GM23248 (cell line): ENCODE measurements at regions not wholly inside any gene's neighbourhood (a gene's known extent, or its start where the extent isn't known, plus 50 kb on each side); places are given as distances from the start of the nearest gene placed in this dataset.

Experiments used
- DNase-seq: peaks from one replicate; pipeline ENCODE4 v3.0.0-alpha.2; 2015
- H2AFZ ChIP-seq: fragments of 200-600 bp; sonication (generic); 2 replicates; pipeline ENCODE4 v1.6.1; 2016; ENCODE audit warnings: antibody characterized with exemption
- H3F3A ChIP-seq: fragments of 200-600 bp; sonication (generic); 2 replicates; pipeline ENCODE4 v1.6.1; 2016; ENCODE audit warnings: mild to moderate bottlenecking, antibody characterized with exemption, mixed run types; ENCODE audit not compliant: insufficient read depth
- H3K27ac ChIP-seq: fragments of 200-600 bp; sonication (generic); 2 replicates; pipeline ENCODE4 v1.5.1; 2016; ENCODE audit warnings: mild to moderate bottlenecking
- H3K27me3 ChIP-seq: fragments of 200-600 bp; sonication (generic); replicated peaks from 2 replicates; pipeline ENCODE4 v1.6.1; 2016; ENCODE audit warnings: mild to moderate bottlenecking; ENCODE audit not compliant: insufficient read depth
- H3K36me3 ChIP-seq: fragments of 200-600 bp; sonication (generic); 2 replicates; pipeline ENCODE4 v1.6.1; 2016; ENCODE audit warnings: low read depth, mild to moderate bottlenecking
- H3K4me1 ChIP-seq: fragments of 200-600 bp; sonication (generic); 2 replicates; pipeline ENCODE4 v1.6.1; 2016; ENCODE audit warnings: mild to moderate bottlenecking; ENCODE audit not compliant: insufficient read depth
- H3K4me2 ChIP-seq: fragments of 200-600 bp; sonication (generic); one replicate; pipeline ENCODE4 v1.6.1; 2016; ENCODE audit warnings: mild to moderate bottlenecking; ENCODE audit not compliant: unreplicated experiment
- H3K4me3 ChIP-seq: fragments of 200-600 bp; sonication (generic); 2 replicates; pipeline ENCODE4 v1.5.1; 2016; ENCODE audit warnings: mild to moderate bottlenecking
- H3K79me2 ChIP-seq: fragments of 200-600 bp; sonication (generic); 2 replicates; pipeline ENCODE4 v1.6.1; 2016; ENCODE audit warnings: mild to moderate bottlenecking; ENCODE audit not compliant: insufficient read depth
- H3K9ac ChIP-seq: fragments of 200-600 bp; sonication (generic); 2 replicates; pipeline ENCODE4 v1.6.1; 2016; ENCODE audit warnings: mild to moderate bottlenecking
- H3K9me2 ChIP-seq: fragments of 200-600 bp; sonication (generic); 2 replicates; pipeline ENCODE4 v1.6.1; 2016; ENCODE audit warnings: mixed run types, mild to moderate bottlenecking, moderate library complexity; ENCODE audit not compliant: insufficient read depth
- H3K9me3 ChIP-seq: fragments of 200-600 bp; sonication (generic); one replicate; pipeline ENCODE4 v1.6.1; 2017; ENCODE audit warnings: low read depth
- H4K20me1 ChIP-seq: fragments of 200-600 bp; sonication (generic); 2 replicates; pipeline ENCODE4 v1.6.0; 2016; ENCODE audit not compliant: insufficient read depth
- EZH2 ChIP-seq: fragments of 200-600 bp; sonication (generic); IDR thresholded peaks from 2 replicates; pipeline ENCODE4 v1.6.1; 2018; ENCODE audit warnings: antibody characterized with exemption, mild to moderate bottlenecking; ENCODE audit not compliant: insufficient read depth, poor library complexity, severe bottlenecking
- EZH2phosphoT487 ChIP-seq: fragments of 200-600 bp; sonication (generic); IDR thresholded peaks from 2 replicates; pipeline ENCODE4 v1.6.1; 2018; ENCODE audit warnings: antibody characterized with exemption, moderate library complexity, mild to moderate bottlenecking, low read depth; ENCODE audit not compliant: insufficient read depth
- WGBS, 2 experiments: methylation state at CpG; one replicate each; pipeline ENCODE4 v1.1.6; 2015 to 2017; ENCODE audit warnings: low lambda C conversion rate in 2 of 2, low coverage in 1 of 2; ENCODE audit errors: missing lambda C conversion rate in 2 of 2; 5-methylcytosine and 5-hydroxymethylcytosine counted together
- in situ Hi-C: fragments of 300-500 bp; cut with MboI; formaldehyde crosslinking; loops from 2 replicates; pipeline ENCODE4 v1.15.0; 2020

DNA sequence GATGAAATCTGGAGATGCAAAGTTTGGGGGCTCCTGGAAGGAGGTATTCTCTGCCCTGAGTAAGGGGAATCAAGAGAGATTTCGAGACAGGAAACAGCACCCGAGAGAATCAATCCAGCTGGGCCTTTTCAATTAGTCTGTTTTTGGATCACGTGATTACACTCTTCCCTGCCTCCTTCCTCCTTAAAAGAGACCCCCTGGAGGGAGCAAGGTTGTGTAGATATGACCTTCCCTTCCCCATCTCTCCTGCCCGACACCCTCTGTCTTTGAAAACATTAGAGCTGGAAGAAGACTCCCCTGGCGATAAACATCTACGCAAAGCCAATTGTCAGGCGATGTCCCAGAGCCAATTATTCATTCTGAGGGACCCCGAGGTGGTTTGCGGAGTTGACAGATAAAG, 407.9 kb downstream of the MIAT start:
- TF ChIP-seq EZH2, result no peak
- no peak for TF ChIP-seq EZH2phosphoT487
- no peak for DNase-seq
- H3K79me2 ChIP-seq, result no peaks in the 10 kb centered on the region
- WGBS, 2 experiments, result 73 to 78% methylated on average over 9 of the region's 9 CpGs
- H3K4me3 ChIP-seq, result no peak overlapping the region
- 0 out of 2 replicates have a peak, but pooled peaks cover 17% of the 10 kb centered on the region for H3K27me3 ChIP-seq
- no peaks in the 10 kb centered on the region for H3K9me2 ChIP-seq
- no peak overlapping the region for H3K27ac ChIP-seq
- no peaks in the 10 kb centered on the region for H4K20me1 ChIP-seq
- in situ Hi-C loops, result no loop called here
- no peak overlapping the region for H3K4me2 ChIP-seq
- no peak overlapping the region for H2AFZ ChIP-seq
- no peaks in the 10 kb centered on the region for H3K9me3 ChIP-seq
- no peaks in the 10 kb centered on the region for H3K4me1 ChIP-seq
- no peak overlapping the region for H3K9ac ChIP-seq
- no peaks in the 10 kb centered on the region for H3F3A ChIP-seq
- H3K36me3 ChIP-seq, result no peaks in the 10 kb centered on the region

DNA sequence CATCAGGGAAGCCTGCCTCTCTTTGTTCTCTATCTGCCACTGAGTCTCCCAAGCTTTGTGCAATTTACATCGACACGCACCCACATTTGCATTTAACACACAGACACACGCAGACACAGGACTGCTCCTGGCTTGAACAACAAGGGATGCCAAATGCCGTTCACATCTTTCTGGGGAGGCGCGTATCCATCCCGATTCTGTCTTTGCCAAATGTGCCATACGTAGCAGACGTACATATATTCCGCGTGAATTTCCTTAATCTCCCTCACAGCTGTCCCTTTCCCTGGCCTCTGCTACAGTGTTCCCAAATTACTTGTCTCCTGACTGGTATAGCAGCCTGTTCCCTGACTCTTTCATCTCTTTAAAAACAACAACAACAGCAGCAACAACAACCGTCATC, 409.5 kb downstream of the MIAT start:
- Histone ChIP-seq H3F3A (no peaks in the 10 kb centered on the region), H3K9me3 (no peaks in the 10 kb centered on the region), H3K79me2 (no peaks in the 10 kb centered on the region), H4K20me1 (no peaks in the 10 kb centered on the region), H3K36me3 (no peaks in the 10 kb centered on the region), H3K4me3 (no peak overlapping the region), H3K4me1 (no peaks in the 10 kb centered on the region), H3K27ac (no peak overlapping the region), H3K27me3 (0 out of 2 replicates have a peak, but pooled peaks cover 16% of the 10 kb centered on the region), H3K4me2 (no peak overlapping the region), H2AFZ (no peak overlapping the region), H3K9me2 (no peaks in the 10 kb centered on the region), H3K9ac (no peak overlapping the region)
- 75 to 84% methylated on average over 12 of the region's 12 CpGs for WGBS, 2 experiments
- no peak for DNase-seq
- in situ Hi-C loops, result no loop called here
- TF ChIP-seq EZH2phosphoT487, result no peak
- TF ChIP-seq EZH2, result no peak

- in situ Hi-C loops, result no loop called here
- H3K36me3 ChIP-seq, result no peaks in the 10 kb centered on the region
- no peak overlapping the region for H3K9ac ChIP-seq
- no peaks in the 10 kb centered on the region for H3F3A ChIP-seq
- H4K20me1 ChIP-seq, result no peaks in the 10 kb centered on the region
- H3K4me2 ChIP-seq, result no peak overlapping the region
- H3K4me1 ChIP-seq, result no peaks in the 10 kb centered on the region
- H2AFZ ChIP-seq, result no peak overlapping the region
- H3K27me3 ChIP-seq, result peaks cover 18% of the 10 kb centered on the region; the same call in 1 of the 2 replicates
- H3K9me3 ChIP-seq, result no peaks in the 10 kb centered on the region
- DNase-seq, result no peak
- TF ChIP-seq EZH2, result no peak
- TF ChIP-seq EZH2phosphoT487, result no peak
- H3K4me3 ChIP-seq, result no peak overlapping the region
- H3K9me2 ChIP-seq, result no peaks in the 10 kb centered on the region
- no peaks in the 10 kb centered on the region for H3K79me2 ChIP-seq
- H3K27ac ChIP-seq, result no peak overlapping the region
Measured at GRCh38 chr22:27068121-27068520, 410.7 kb downstream of the MIAT start.

GRCh38 chr22:27070594-27070993, 413.2 kb downstream of the MIAT start:
- in situ Hi-C loops, result no loop called here
- Histone ChIP-seq H3K4me3 (no peak overlapping the region), H3K4me1 (no peaks in the 10 kb centered on the region), H4K20me1 (no peaks in the 10 kb centered on the region), H3K27ac (no peak overlapping the region), H3K36me3 (no peaks in the 10 kb centered on the region), H3K9me2 (no peaks in the 10 kb centered on the region), H3K9ac (no peak overlapping the region), H3K4me2 (no peak overlapping the region), H2AFZ (no peak overlapping the region), H3K9me3 (no peaks in the 10 kb centered on the region), H3F3A (no peaks in the 10 kb centered on the region), H3K27me3 (peaks cover 29% of the 10 kb centered on the region), H3K79me2 (no peaks in the 10 kb centered on the region)
- TF ChIP-seq EZH2 (no peak), EZH2phosphoT487 (no peak)
- no peak for DNase-seq
- 44 to 46% methylated on average over 8 of the region's 8 CpGs for WGBS, 2 experiments
